HEK293 (cell line): ENCODE measurements at regions not wholly inside any gene's neighbourhood (a gene's known extent, or its start where the extent isn't known, plus 50 kb on each side); places are given as distances from the start of the nearest gene placed in this dataset.

Experiments
- CTCF ChIA-PET: fragments of 350-600 bp; formaldehyde crosslinking; extraction: SDS; loops from one replicate; lab custom pipeline; 2021; ENCODE audit warnings: antibody characterized with exemption; lab: Yijun Ruan, JAX
- POLR2A ChIA-PET: fragments of 300-600 bp; formaldehyde crosslinking; extraction: SDS; loops from one replicate; lab custom pipeline; 2020; ENCODE audit warnings: antibody characterized with exemption, inconsistent platforms; lab: Yijun Ruan, JAX
- H3K27ac ChIP-seq: fragments of 200-500 bp; sonication (Bioruptor generic); 2 replicates; pipeline ENCODE4 v1.5.1; 2014; ENCODE audit warnings: low read depth, low read length, control low read depth, inconsistent platforms; ENCODE audit errors: extremely low read depth
- H3K36me3 ChIP-seq, 2 experiments: fragments of 200-500 bp in 1 of 2; sonication (Bioruptor generic) in 1 of 2; 1 replicate in 1 of 2; 2 replicates in 1 of 2; pipeline ENCODE4 v1.5.1; 2014 to 2017; ENCODE audit warnings: inconsistent platforms in 2 of 2, low read length in 2 of 2; ENCODE audit not compliant: control insufficient read depth in 2 of 2, insufficient read depth in 1 of 2
- H3K4me1 ChIP-seq: fragments of 200-500 bp; sonication (Bioruptor generic); 2 replicates; pipeline ENCODE4 v1.5.1; 2014; ENCODE audit warnings: mild to moderate bottlenecking, low read length, inconsistent platforms; ENCODE audit not compliant: control insufficient read depth, insufficient read depth
- H3K4me3 ChIP-seq: 2 replicates; pipeline ENCODE4 v1.5.1; 2011; ENCODE audit warnings: low read depth, mild to moderate bottlenecking, control low read depth, low read length, moderate library complexity
- H3K9me3 ChIP-seq: fragments of 200-500 bp; sonication (Bioruptor generic); 2 replicates; pipeline ENCODE4 v1.5.1; 2014; ENCODE audit warnings: low read depth, low read length, inconsistent platforms; ENCODE audit not compliant: control insufficient read depth, insufficient read depth
- ATF2 ChIP-seq: fragments of 450-650 bp; formaldehyde crosslinking; IDR thresholded peaks from 2 replicates; pipeline ENCODE4 v1.5.1; 2016; ENCODE audit warnings: missing biosample characterization, missing genetic modification characterization, low read depth
- GLI2 ChIP-seq: fragments of 450-650 bp; formaldehyde crosslinking; IDR thresholded peaks from 2 replicates; pipeline ENCODE4; 2017; ENCODE audit warnings: missing biosample characterization, missing genetic modification characterization, low read depth, borderline replicate concordance
- HIC1 ChIP-seq: fragments of 450-650 bp; formaldehyde crosslinking; IDR thresholded peaks from 2 replicates; pipeline ENCODE4 v1.5.1; 2016; ENCODE audit warnings: missing biosample characterization, missing genetic modification characterization
- INSM2 ChIP-seq: fragments of 450-650 bp; formaldehyde crosslinking; IDR thresholded peaks from 2 replicates; pipeline ENCODE4 v1.5.1; 2016; ENCODE audit warnings: missing biosample characterization, missing genetic modification characterization
- KLF8 ChIP-seq: fragments of 450-650 bp; formaldehyde crosslinking; IDR thresholded peaks from 2 replicates; pipeline ENCODE4 v1.5.1; 2016; ENCODE audit warnings: missing biosample characterization, missing genetic modification characterization
- MZF1 ChIP-seq: fragments of 450-650 bp; formaldehyde crosslinking; IDR thresholded peaks from 2 replicates; pipeline ENCODE4 v1.5.1; 2017; ENCODE audit warnings: missing biosample characterization, missing genetic modification characterization, borderline replicate concordance
- RBAK ChIP-seq: fragments of 450-650 bp; formaldehyde crosslinking; IDR thresholded peaks from 2 replicates; pipeline ENCODE4 v1.5.1; 2016; ENCODE audit warnings: missing biosample characterization, missing genetic modification characterization
- SCRT1 ChIP-seq: fragments of 450-650 bp; formaldehyde crosslinking; IDR thresholded peaks from 2 replicates; pipeline ENCODE4 v1.5.1; 2016; ENCODE audit warnings: missing biosample characterization, missing genetic modification characterization, borderline replicate concordance
- SP7 ChIP-seq: fragments of 450-650 bp; formaldehyde crosslinking; IDR thresholded peaks from 2 replicates; pipeline ENCODE4 v1.5.1; 2016; ENCODE audit warnings: missing biosample characterization, missing genetic modification characterization
- ZBTB48 ChIP-seq: fragments of 450-650 bp; formaldehyde crosslinking; IDR thresholded peaks from 2 replicates; pipeline ENCODE4 v1.5.1; 2016; ENCODE audit warnings: missing biosample characterization, missing genetic modification characterization
- ZFHX2 ChIP-seq: fragments of 450-650 bp; formaldehyde crosslinking; conservative IDR thresholded peaks from 2 replicates; pipeline ENCODE4 v1.5.1; 2016; ENCODE audit warnings: missing biosample characterization, missing genetic modification characterization
- ZNF132 ChIP-seq: fragments of 450-650 bp; formaldehyde crosslinking; IDR thresholded peaks from 2 replicates; pipeline ENCODE4 v1.5.1; 2017; ENCODE audit warnings: missing biosample characterization, missing genetic modification characterization, borderline replicate concordance
- ZNF138 ChIP-seq: fragments of 450-650 bp; formaldehyde crosslinking; IDR thresholded peaks from 2 replicates; pipeline ENCODE4 v1.5.1; 2016; ENCODE audit warnings: missing biosample characterization, missing genetic modification characterization, borderline replicate concordance
- ZNF157 ChIP-seq: fragments of 450-650 bp; formaldehyde crosslinking; IDR thresholded peaks from 2 replicates; pipeline ENCODE4 v1.5.1; 2016; ENCODE audit warnings: missing biosample characterization, missing genetic modification characterization
- ZNF175 ChIP-seq: fragments of 450-650 bp; formaldehyde crosslinking; IDR thresholded peaks from 2 replicates; pipeline ENCODE4 v1.5.1; 2016; ENCODE audit warnings: missing biosample characterization, missing genetic modification characterization
- ZNF214 ChIP-seq: fragments of 450-650 bp; formaldehyde crosslinking; IDR thresholded peaks from 2 replicates; pipeline ENCODE4 v1.5.1; 2017; ENCODE audit warnings: missing biosample characterization, mild to moderate bottlenecking, missing genetic modification characterization, borderline replicate concordance
- ZNF23 ChIP-seq: fragments of 450-650 bp; formaldehyde crosslinking; IDR thresholded peaks from 2 replicates; pipeline ENCODE4 v1.5.1; 2016; ENCODE audit warnings: missing biosample characterization, missing genetic modification characterization, borderline replicate concordance
- ZNF398 ChIP-seq: fragments of 450-650 bp; formaldehyde crosslinking; IDR thresholded peaks from 2 replicates; pipeline ENCODE4 v1.5.1; 2017; ENCODE audit warnings: missing biosample characterization, missing genetic modification characterization
- ZNF785 ChIP-seq: fragments of 450-650 bp; formaldehyde crosslinking; IDR thresholded peaks from 2 replicates; pipeline ENCODE4 v1.5.1; 2016; ENCODE audit warnings: missing biosample characterization, missing genetic modification characterization

DNA sequence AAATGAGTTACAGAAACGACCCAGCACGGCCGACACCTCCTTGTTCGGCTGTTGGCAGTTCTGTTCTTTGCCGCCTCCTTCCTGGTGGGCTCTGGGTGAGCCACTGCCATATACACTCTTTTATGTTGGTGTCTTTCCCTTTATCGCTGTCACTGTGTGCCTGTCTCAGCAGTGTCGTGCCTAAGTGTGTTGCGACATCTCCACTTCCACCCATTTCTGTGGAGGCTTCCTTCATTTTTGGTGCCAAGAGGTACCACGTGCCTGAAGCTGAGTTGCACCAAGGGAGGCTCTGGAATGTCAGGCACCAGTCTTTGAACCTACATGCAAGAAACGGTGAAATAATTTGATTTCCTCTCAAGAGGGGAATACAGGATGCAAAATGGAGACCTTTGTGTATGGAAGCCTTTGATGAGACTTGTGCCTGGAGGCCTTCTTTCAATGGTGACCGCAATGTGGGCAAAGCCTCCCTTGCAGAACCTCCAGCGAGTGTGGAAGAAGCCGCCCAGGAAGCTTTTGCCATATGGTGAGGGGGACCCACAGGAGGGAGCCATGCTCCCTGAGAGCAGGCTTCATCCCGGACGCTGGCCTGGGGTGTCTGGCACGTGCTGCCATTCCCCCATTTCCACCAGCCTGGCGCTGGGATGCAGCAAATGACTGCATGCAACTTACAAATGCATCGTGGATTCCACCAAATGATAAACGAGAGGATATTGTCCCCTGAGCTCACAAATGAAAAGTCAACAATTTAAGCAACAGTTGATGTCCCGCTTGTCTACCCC lies 136.2 kb downstream of the TEX29 start:
- CTCF ChIA-PET: interaction anchor here (1.4 kb wide), 1 partner anchor 16 kb away, joined by 5 read pairs; no protein-coding TSS in a partner anchor
- H3K4me1 ChIP-seq: no peaks in the 10 kb centered on the region
- no peaks in the 10 kb centered on the region for H3K36me3 ChIP-seq
- no peaks in the 10 kb centered on the region for H3K9me3 ChIP-seq
- no peak overlapping the region for H3K4me3 ChIP-seq
- H3K27ac ChIP-seq: no peak overlapping the region
- TF ChIP-seq ZNF175 (tag by site-specific recombination) (no peak), GLI2 (no peak), INSM2 (no peak), SCRT1 (tag by site-specific recombination) (no peak), ZNF785 (tag by site-specific recombination) (no peak), ZNF23 (no peak), KLF8 (tag by site-specific recombination) (no peak), ZFHX2 (tag by site-specific recombination) (no peak), ZNF132 (no peak), ZBTB48 (tag by site-specific recombination) (no peak), ATF2 (no peak), SP7 (tag by site-specific recombination) (no peak), ZNF157 (tag by site-specific recombination) (no peak), ZNF398 (tag by site-specific recombination) (no peak), MZF1 (no peak), HIC1 (tag by site-specific recombination) (no peak), RBAK (tag by site-specific recombination) (no peak), ZNF138 (no peak), ZNF214 (tag by site-specific recombination) (no peak)
- POLR2A ChIA-PET: no interaction called here
